Urinary bladder (tissue), 3 donors: ENCODE measurements at regions not wholly inside any gene's neighbourhood (a gene's known extent, or its start where the extent isn't known, plus 50 kb on each side); places are given as distances from the start of the nearest gene placed in this dataset.
"Not testable (repeated sequence)": the region's sequence is repeated elsewhere in the genome, so short reads cannot be mapped to it uniquely, and the experiment has no call there.

Experiments
- DNase-seq: peaks from one replicate; pipeline ENCODE4 v3.0.0-alpha.2; 2015; ENCODE audit errors: extremely low spot score
- H3K27ac ChIP-seq: one replicate; pipeline ENCODE4 v1.5.1; 2013; ENCODE audit warnings: low read depth, mild to moderate bottlenecking, moderate library complexity
- H3K36me3 ChIP-seq: one replicate; pipeline ENCODE4 v1.6.1; 2013; ENCODE audit warnings: mild to moderate bottlenecking, moderate library complexity; ENCODE audit not compliant: insufficient read depth
- H3K4me1 ChIP-seq: one replicate; pipeline ENCODE4 v1.6.1; 2013; ENCODE audit warnings: mild to moderate bottlenecking, moderate library complexity; ENCODE audit not compliant: insufficient read depth
- H3K4me3 ChIP-seq: one replicate; pipeline ENCODE4 v1.5.1; 2013; ENCODE audit warnings: low read depth, low read length
- WGBS: extraction: QIAGEN DNeasy Blood & Tissue Kit; methylation state at CpG from one replicate; pipeline ENCODE4 v1.1.7; 2013; 5-methylcytosine and 5-hydroxymethylcytosine counted together
- donor health status: healthy with polysubstance abuse.
- donor health status: healthy.

- H3K27ac ChIP-seq: no peak overlapping the region
- no peak overlapping the region for H3K4me3 ChIP-seq
- DNase-seq: no peak
- H3K36me3 ChIP-seq: no peaks in the 10 kb centered on the region
- H3K4me1 ChIP-seq: no peaks in the 10 kb centered on the region
- 65% methylated on average over 4 of the region's 4 CpGs for WGBS
Observed at GRCh38 chr14:45641541-45641940, 388.5 kb upstream of the MIS18BP1 start.

DNA sequence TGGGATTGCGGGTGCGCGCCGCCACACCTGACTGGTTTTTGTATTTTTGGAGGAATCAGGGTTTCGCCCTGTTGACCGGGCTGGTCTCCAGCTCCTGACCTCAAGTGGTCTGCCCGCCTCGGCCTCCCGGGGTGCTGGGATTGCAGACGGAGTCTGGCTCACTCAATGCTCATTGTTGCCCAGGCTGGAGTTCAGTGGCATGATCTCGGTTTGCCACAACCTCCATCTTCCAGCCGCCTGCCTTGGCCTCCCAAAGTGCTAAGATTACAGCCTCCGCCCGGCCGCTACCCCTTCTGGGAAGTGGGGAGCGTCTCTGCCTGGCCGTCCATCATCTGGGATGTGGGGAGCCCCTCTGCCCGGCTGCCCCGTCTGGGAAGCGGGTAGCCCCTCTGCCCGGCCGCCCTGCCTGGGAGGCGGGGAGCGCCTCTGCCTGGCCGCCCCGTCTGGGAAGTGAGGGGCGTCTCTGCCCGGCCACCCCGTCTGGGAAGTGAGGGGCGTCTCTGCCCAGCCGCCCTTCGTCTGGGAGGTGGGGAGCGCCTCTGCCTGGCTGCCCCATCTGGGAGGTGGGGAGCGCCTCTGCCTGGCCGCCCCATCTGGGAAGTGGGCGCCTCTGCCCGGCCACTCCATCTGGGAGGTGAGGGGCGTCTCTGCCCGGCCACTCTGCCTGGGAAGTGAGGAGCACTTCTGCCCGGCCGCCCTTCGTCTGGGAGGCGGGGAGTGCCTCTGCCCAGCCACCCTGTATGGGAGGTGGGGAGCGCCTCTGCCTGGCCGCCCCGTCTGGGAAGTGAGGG is 381.8 kb upstream of the MIS18BP1 start:
- WGBS: 96% methylated on average over 46 of the region's 46 CpGs
- not testable (repeated sequence) for H3K4me3 ChIP-seq, H3K4me1 ChIP-seq, DNase-seq, H3K36me3 ChIP-seq, H3K27ac ChIP-seq

- 80% methylated on average over 7 of the region's 7 CpGs for WGBS
- no peaks in the 10 kb centered on the region for H3K4me1 ChIP-seq
- no peak for DNase-seq
- H3K36me3 ChIP-seq: no peaks in the 10 kb centered on the region
- no peak overlapping the region for H3K4me3 ChIP-seq
- no peak overlapping the region for H3K27ac ChIP-seq
Observed at GRCh38 chr14:45633220-45633984, 380.4 kb upstream of the MIS18BP1 start.

GRCh38 chr14:45621731-45622130 is 368.7 kb upstream of the MIS18BP1 start:
- no peak for DNase-seq
- WGBS: 63% methylated on average over 2 of the region's 2 CpGs
- H3K27ac ChIP-seq: no peak overlapping the region
- H3K4me1 ChIP-seq: no peaks in the 10 kb centered on the region
- no peak overlapping the region for H3K4me3 ChIP-seq
- H3K36me3 ChIP-seq: no peaks in the 10 kb centered on the region

GRCh38 chr14:45619831-45620230 is 366.8 kb upstream of the MIS18BP1 start:
- DNase-seq: no peak
- Histone ChIP-seq H3K36me3 (no peaks in the 10 kb centered on the region), H3K27ac (no peak overlapping the region), H3K4me1 (no peaks in the 10 kb centered on the region), H3K4me3 (no peak overlapping the region)
- whole genome bisulfite sequencing: 90% methylated on average over 4 of the region's 4 CpGs

DNA sequence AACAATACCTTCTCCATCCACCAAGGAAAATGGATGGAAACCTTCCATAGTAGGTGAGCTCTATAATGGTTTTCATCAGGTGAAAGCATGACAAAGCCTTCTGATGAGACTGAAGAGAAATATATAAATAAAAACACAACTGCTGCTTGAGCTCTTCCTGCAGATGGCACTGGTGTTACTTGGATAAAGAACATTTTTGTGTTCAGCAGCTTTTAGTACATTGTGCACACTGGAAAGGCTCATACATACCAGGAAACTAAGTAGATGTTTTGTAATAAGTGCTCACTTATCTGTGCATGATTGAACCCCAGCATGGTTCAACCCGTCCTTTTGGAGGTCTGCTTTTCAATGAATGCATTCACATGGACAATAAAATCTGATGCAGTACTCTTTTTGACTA is 357.3 kb upstream of the MIS18BP1 start:
- Histone ChIP-seq H3K4me1 (no peaks in the 10 kb centered on the region), H3K4me3 (no peak overlapping the region), H3K27ac (no peak overlapping the region), H3K36me3 (no peaks in the 10 kb centered on the region)
- 28% methylated on average over 1 of the region's 1 CpG for WGBS
- DNase-seq: no peak

GRCh38 chr14:45587142-45587541 is 334.1 kb upstream of the MIS18BP1 start:
- no peak overlapping the region for H3K4me3 ChIP-seq
- H3K36me3 ChIP-seq: no peaks in the 10 kb centered on the region
- no peak overlapping the region for H3K27ac ChIP-seq
- DNase-seq: no peak
- WGBS: 56% methylated on average over 3 of the region's 3 CpGs
- H3K4me1 ChIP-seq: no peaks in the 10 kb centered on the region

DNA sequence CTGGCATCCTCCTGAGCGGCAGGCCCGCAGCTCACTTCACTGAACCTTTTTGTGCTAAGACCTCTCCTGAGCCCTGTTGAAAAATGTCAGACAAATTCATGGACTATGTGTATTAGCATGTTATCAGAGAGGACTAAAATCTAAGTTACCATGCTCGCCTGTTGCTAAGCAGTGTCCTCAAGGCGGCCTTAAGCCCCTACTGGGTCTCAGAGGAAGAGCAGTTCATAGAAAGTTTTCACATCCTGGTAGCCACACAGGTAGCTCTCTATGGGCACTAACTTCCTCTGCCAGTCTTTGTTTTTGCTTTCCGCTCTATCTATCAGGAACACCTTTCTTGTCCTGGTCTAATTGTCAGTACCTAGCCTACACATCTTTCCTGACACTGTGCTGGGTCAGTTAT is 306.6 kb upstream of the MIS18BP1 start:
- no peak for DNase-seq
- Histone ChIP-seq H3K4me3 (no peak overlapping the region), H3K36me3 (no peaks in the 10 kb centered on the region), H3K27ac (no peak overlapping the region), H3K4me1 (no peaks in the 10 kb centered on the region)
- 89% methylated on average over 5 of the region's 5 CpGs for WGBS

DNA sequence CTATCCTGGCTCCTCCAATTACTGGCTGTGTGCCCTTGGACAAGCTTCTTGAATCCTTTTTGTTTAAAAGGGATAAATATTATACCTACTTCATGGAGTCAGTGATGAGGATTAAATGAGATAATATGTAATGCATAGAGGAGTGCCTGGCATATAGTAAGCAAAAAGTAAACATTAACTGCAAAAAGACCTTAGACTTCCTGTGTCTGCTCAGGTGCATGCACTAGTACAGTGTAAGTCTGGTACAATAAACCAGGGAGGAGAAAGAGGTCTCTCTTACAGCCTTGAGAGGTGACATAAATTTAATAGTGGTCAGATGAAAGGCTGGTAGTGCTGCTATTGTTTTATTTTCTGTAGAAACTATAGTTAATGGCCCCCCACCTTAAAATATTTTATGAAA is 305.2 kb upstream of the MIS18BP1 start:
- no peaks in the 10 kb centered on the region for H3K36me3 ChIP-seq
- DNase-seq: no peak
- H3K4me1 ChIP-seq: no peaks in the 10 kb centered on the region
- H3K27ac ChIP-seq: no peak overlapping the region
- no peak overlapping the region for H3K4me3 ChIP-seq

DNA sequence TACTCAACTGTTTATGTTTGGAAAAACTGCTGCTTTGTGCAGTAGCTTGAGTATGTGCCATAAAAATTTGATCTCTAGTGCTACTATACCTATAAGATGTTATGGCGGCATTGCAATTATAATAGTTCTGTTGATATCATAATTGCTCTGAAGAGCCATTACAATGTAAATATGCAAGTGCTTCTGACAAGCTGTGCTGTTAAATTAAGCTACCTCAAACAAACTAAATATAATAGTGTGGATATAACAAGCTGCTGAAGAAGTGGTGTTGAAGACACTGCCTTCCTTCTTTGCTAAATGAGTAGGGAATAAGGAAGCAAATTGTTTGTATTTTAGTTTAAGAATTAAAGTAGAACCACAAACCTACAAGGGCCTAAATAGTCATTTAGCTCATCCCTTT is 301.0 kb upstream of the MIS18BP1 start:
- H3K4me3 ChIP-seq: no peak overlapping the region
- no peaks in the 10 kb centered on the region for H3K36me3 ChIP-seq
- no peak overlapping the region for H3K27ac ChIP-seq
- no peak for DNase-seq
- H3K4me1 ChIP-seq: no peaks in the 10 kb centered on the region
- WGBS: 40% methylated on average over 1 of the region's 1 CpG

DNA sequence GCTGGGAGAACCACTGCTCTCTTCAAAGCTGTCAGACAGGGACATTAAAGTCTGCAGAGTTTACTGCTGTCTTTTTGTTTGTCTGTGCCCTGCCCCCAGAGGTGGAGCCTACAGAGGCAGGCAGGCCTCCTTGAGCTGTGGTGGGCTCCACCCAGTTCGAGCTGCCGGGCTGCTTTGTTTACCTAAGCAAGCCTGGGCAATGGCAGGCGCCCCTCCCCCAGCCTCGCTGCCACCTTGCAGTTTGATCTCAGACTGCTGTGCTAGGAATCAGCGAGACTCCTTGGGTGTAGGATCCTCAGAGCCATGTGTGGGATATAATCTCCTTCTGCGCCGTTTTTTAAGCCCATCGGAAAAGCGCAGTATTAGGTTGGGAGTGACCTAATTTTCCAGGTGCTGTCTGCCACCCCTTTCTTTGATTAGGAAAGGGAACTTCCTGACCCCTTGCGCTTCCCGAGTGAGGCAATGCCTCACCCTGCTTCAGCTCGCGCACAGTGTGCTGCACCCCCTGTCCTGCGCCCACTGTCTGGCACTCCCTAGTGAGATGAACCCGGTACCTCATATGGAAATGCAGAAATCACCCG is 298.3 kb upstream of the MIS18BP1 start:
- H3K27ac ChIP-seq, H3K4me1 ChIP-seq, DNase-seq, H3K4me3 ChIP-seq, H3K36me3 ChIP-seq: not testable (repeated sequence)
- 58% methylated on average over 16 of the region's 16 CpGs for WGBS

DNA sequence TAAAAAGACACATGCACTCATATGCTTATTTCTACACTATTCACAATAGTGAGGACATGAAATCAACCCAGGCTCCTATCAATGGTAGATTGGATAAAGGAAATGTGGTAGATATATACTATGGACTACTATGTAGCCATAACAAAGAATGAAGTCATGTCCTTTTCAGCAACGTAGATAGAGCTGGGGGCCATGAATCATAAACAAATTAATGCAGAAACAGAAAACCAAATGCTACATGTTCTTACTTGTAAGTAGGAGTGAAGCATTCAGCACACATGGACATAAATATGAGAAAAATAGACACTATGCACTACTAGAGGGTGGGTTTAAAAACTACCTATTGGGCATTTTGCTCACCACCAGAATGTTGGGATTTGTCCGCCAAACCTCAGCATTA is 278.0 kb upstream of the MIS18BP1 start:
- WGBS: 78% methylated on average over 2 of the region's 2 CpGs

DNA sequence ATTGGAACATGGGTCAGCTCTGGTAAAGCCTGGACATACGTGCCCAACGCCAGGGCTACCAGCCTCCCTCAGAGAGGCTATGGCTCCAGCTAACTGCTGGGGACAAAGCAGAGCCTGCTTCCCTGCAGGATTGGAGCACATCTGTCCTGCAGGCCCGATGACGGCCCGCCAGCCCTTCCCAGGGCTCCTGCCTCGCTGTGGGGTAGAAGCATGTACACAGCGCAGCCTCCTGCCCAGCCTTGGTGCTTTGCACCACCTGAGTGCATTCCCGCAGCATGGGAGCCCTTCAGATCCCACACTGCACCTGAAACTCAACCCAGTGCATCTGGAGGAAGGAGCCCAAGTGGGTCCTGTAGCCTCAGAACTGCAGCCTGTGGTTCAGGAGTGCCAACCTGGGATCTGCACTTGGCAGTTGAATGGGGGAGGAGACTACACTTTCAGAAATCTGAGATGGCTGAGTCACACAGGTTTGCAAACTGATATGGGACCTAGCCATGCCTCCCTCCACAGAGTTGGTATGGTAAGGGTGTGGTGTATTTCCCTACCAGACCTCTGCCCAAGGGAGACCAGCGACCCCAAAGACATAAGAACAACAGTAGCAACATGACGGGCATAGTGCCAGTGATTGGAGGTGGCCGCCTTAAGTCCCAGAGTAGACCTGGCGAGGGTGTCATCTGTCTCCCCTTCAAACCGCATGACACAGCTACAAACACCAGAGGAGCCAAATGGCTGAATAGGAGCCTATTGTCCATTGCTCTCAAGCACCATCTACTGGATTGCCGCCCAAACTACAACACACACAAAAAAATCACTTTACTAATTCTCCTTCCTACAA is 273.9 kb upstream of the MIS18BP1 start:
- DNase-seq: no peak
- Histone ChIP-seq H3K27ac (no peak overlapping the region), H3K4me3 (no peak overlapping the region), H3K4me1 (no peaks in the 10 kb centered on the region), H3K36me3 (no peaks in the 10 kb centered on the region)
- 64% methylated on average over 14 of the region's 14 CpGs for WGBS

More for the DNA sequence above, 278.0 kb upstream of the MIS18BP1 start:
- Histone ChIP-seq H3K4me3 (no peak overlapping the region), H3K36me3 (no peaks in the 10 kb centered on the region), H3K4me1 (no peaks in the 10 kb centered on the region), H3K27ac (no peak overlapping the region)
- DNase-seq: no peak
